IMR-90 (cell line): ENCODE measurements at regions not wholly inside any gene's neighbourhood (a gene's known extent, or its start where the extent isn't known, plus 50 kb on each side); places are given as distances from the start of the nearest gene placed in this dataset.

ENCODE experiments used
- CTCF ChIP-seq: conservative IDR thresholded peaks from 2 replicates; pipeline ENCODE4 v1.5.1; 2012; ENCODE audit warnings: mild to moderate bottlenecking, low read depth, low read length, improper control_type of control experiment
- ELK1 ChIP-seq: fragments of 150-350 bp; IDR thresholded peaks from 2 replicates; pipeline ENCODE4 v1.6.1; 2016; ENCODE audit warnings: low read depth, mild to moderate bottlenecking, low read length, moderate library complexity, borderline replicate concordance
- FOS ChIP-seq: fragments of 150-350 bp; IDR thresholded peaks from 2 replicates; pipeline ENCODE4 v1.6.1; 2016; ENCODE audit warnings: low read depth, low read length
- MAFK ChIP-seq: IDR thresholded peaks from 2 replicates; pipeline ENCODE4 v1.6.1; 2012; ENCODE audit warnings: low read depth, low read length, improper control_type of control experiment
- NFE2L2 ChIP-seq: fragments of 150-350 bp; IDR thresholded peaks from 2 replicates; pipeline ENCODE4 v1.6.1; 2016; ENCODE audit warnings: low read depth, mild to moderate bottlenecking, low read length
- POLR2A ChIP-seq: IDR thresholded peaks from 2 replicates; pipeline ENCODE4 v1.6.1; 2012; ENCODE audit warnings: mild to moderate bottlenecking, low read depth, low read length
- RAD21 ChIP-seq: IDR thresholded peaks from 2 replicates; pipeline ENCODE4 v1.6.1; 2012; ENCODE audit warnings: low read length, improper control_type of control experiment
- RCOR1 ChIP-seq: IDR thresholded peaks from 2 replicates; pipeline ENCODE4 v1.6.1; 2012; ENCODE audit warnings: mild to moderate bottlenecking, low read length, improper control_type of control experiment; ENCODE audit not compliant: insufficient replicate concordance
- RFX5 ChIP-seq: IDR thresholded peaks from 2 replicates; pipeline ENCODE4 v1.8.0; 2012; ENCODE audit warnings: low read depth, mild to moderate bottlenecking, low read length, moderate library complexity
- SMC3 ChIP-seq: fragments of 150-350 bp; IDR thresholded peaks from 2 replicates; pipeline ENCODE4 v1.6.1; 2016; ENCODE audit warnings: low read depth, mild to moderate bottlenecking, antibody characterized with exemption, low read length, moderate library complexity
- USF2 ChIP-seq: fragments of 150-350 bp; IDR thresholded peaks from 2 replicates; pipeline ENCODE4 v1.6.1; 2017; ENCODE audit warnings: mild to moderate bottlenecking, antibody characterized with exemption, low read length, low read depth

GRCh38 chr1:38693759-38694158 lies 165.8 kb downstream of the RRAGC start:
- TF ChIP-seq POLR2A (no peak), RFX5 (no peak), CTCF (no peak), RCOR1 (no peak), SMC3 (no peak), ELK1 (no peak), MAFK (no peak), USF2 (no peak), NFE2L2 (no peak), FOS (no peak), RAD21 (no peak)
